Sigmoid colon (tissue), 4 donors: ENCODE measurements at regions not wholly inside any gene's neighbourhood (a gene's known extent, or its start where the extent isn't known, plus 50 kb on each side); places are given as distances from the start of the nearest gene placed in this dataset.

ENCODE experiments used
- POLR2A ChIP-seq, 2 donors: fragments of 450-650 bp; IDR thresholded peaks; one replicate each; pipeline ENCODE4 v1.6.1; 2016; ENCODE audit warnings: antibody characterized with exemption in 2 of 2, mild to moderate bottlenecking in 2 of 2, moderate library complexity in 2 of 2
- POLR2AphosphoS5 ChIP-seq, 4 donors: sonication (generic); formaldehyde crosslinking; IDR thresholded peaks; one replicate each; pipeline ENCODE4 v1.6.1; 2017; ENCODE audit warnings: antibody characterized with exemption in 4 of 4
- TF ChIP-seq, protein P1 (sequence below), 4 experiments: fragments of 450-650 bp in 3 of 4; fragments of 200-600 bp in 1 of 4; IDR thresholded peaks; one replicate each; pipeline ENCODE4 v1.5.1; 2016 to 2019; ENCODE audit warnings: antibody characterized with exemption in 4 of 4, mild to moderate bottlenecking in 3 of 4, moderate library complexity in 2 of 4

DNA sequence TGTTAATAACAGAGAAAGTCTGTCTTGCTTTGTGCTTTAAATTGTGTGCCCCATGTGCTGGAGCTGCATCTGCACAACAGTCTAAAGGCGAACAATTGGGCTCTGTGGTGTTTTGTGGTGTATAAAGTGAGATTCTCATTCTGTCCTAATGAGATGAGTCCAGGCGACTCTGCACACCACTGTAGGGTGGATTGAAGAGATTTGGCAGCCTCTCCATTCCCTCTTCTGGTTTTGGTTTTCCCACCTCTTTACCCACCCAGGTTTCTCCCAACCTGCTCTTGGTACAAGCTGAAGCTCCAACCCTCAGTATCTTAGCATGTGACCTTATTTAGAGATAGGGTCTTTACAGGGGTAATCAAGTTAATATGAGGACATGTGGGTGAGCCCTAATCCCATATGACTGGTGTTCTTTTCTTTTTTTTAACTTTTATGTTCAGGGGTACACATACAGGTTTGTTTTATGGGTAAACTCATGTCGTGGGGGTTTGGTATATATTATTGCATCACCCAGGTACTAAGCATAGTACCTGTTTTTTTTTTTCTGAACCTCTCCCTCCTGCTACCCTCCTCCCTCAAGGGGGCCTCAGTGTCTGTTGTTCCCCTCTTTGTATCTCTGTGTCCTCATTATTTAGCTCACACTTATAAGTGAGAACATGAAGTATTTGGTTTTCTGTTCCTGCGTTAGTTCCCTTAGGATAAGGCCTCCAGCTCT lies 217.6 kb upstream of the DTNBP1 start:
- TF ChIP-seq, protein P1, sequence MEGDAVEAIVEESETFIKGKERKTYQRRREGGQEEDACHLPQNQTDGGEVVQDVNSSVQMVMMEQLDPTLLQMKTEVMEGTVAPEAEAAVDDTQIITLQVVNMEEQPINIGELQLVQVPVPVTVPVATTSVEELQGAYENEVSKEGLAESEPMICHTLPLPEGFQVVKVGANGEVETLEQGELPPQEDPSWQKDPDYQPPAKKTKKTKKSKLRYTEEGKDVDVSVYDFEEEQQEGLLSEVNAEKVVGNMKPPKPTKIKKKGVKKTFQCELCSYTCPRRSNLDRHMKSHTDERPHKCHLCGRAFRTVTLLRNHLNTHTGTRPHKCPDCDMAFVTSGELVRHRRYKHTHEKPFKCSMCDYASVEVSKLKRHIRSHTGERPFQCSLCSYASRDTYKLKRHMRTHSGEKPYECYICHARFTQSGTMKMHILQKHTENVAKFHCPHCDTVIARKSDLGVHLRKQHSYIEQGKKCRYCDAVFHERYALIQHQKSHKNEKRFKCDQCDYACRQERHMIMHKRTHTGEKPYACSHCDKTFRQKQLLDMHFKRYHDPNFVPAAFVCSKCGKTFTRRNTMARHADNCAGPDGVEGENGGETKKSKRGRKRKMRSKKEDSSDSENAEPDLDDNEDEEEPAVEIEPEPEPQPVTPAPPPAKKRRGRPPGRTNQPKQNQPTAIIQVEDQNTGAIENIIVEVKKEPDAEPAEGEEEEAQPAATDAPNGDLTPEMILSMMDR (IDR thresholded peaks at IDR 0.05): no peak
- TF ChIP-seq POLR2AphosphoS5 (IDR thresholded peaks at IDR 0.05) (no peak), POLR2A (IDR thresholded peaks at IDR 0.05) (no peak)
